ENCODE measurements at regions not wholly inside any gene's neighbourhood (a gene's known extent, or its start where the extent isn't known, plus 50 kb on each side); places are given as distances from the start of the nearest gene placed in this dataset.

DNA sequence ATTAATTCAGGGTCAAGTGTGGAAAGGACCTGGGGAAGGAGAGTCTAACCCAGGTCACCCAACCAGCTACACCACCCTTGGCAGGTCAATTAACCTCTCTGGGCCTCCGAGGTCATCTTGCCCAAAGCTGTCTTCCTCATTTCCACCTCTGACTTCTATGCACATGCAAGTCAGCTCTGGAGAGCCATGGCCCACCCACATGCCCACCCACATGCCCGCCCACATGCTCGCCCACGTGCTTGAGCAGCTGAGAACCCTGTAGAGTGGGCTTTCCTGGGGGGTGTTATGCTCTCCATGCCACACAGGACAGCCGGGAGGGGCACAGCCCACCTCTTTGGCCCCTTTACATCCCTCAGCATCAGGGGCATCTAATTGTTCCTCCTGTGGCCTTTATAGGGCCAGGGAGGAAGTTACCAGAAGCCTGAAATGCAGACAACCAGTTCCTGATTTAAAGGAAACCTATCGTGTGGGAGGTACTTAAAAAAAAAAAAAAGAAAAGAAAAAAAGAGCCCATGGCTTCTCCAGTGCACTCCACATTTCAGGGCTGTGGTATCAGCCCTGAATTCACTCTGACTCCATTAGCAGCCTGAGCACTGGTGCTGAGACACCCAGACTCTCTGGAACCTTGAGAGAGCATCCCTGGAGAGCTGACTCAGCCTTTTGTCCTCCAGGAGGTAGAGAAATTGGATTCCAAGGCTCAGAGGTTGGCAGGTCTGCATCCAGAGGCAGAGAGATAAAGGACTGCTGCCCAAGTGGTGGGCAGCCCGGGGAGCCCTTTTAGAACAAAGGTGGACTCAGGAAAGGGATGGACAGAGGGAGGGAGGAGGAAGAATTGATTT lies 176.2 kb upstream of the ZMIZ1 start:
- Histone ChIP-seq H3K4me1 (ENCODE audit: control insufficient read depth, insufficient read depth, low read length) (no peaks in the 10 kb centered on the region), H3K9me3 (ENCODE audit: control insufficient read depth, low read length) (no peaks in the 10 kb centered on the region), H3K9ac (ENCODE audit: low read length) (no peak overlapping the region), H3K27me3 (replicated peaks; ENCODE audit: control insufficient read depth, insufficient read depth, low read length) (peaks cover 8% of the 10 kb centered on the region), H3K4me3 (ENCODE audit: low read length) (no peak overlapping the region), H3K36me3 (ENCODE audit: control insufficient read depth, insufficient read depth, low read length, severe bottlenecking) (no peaks in the 10 kb centered on the region)
- no peak for DNase-seq (ENCODE audit: low read depth)

- H3K36me3 ChIP-seq (ENCODE audit: control insufficient read depth, insufficient read depth, low read length, severe bottlenecking): no peaks in the 10 kb centered on the region
- no peaks in the 10 kb centered on the region for H3K4me1 ChIP-seq (ENCODE audit: control insufficient read depth, insufficient read depth, low read length)
- H3K9me3 ChIP-seq (ENCODE audit: control insufficient read depth, low read length): no peaks in the 10 kb centered on the region
- H3K27me3 ChIP-seq (replicated peaks; ENCODE audit: control insufficient read depth, insufficient read depth, low read length): peaks cover 8% of the 10 kb centered on the region
- no peak for DNase-seq (ENCODE audit: low read depth)
- H3K4me3 ChIP-seq (ENCODE audit: low read length): no peak overlapping the region
- H3K9ac ChIP-seq (ENCODE audit: low read length): no peak overlapping the region
Measured at GRCh38 chr10:78893217-78893616, 175.5 kb upstream of the ZMIZ1 start.

GRCh38 chr10:78894089-78894840 lies 174.5 kb upstream of the ZMIZ1 start:
- Histone ChIP-seq H3K4me3 (ENCODE audit: low read length) (no peak overlapping the region), H3K9me3 (ENCODE audit: control insufficient read depth, low read length) (no peaks in the 10 kb centered on the region), H3K27me3 (replicated peaks; ENCODE audit: control insufficient read depth, insufficient read depth, low read length) (peaks cover 8% of the 10 kb centered on the region), H3K9ac (ENCODE audit: low read length) (no peak overlapping the region), H3K4me1 (ENCODE audit: control insufficient read depth, insufficient read depth, low read length) (no peaks in the 10 kb centered on the region), H3K36me3 (ENCODE audit: control insufficient read depth, insufficient read depth, low read length, severe bottlenecking) (no peaks in the 10 kb centered on the region)
- no peak for DNase-seq (ENCODE audit: low read depth)

GRCh38 chr10:78894841-78895195 lies 173.9 kb upstream of the ZMIZ1 start:
- Histone ChIP-seq H3K27me3 (replicated peaks; ENCODE audit: control insufficient read depth, insufficient read depth, low read length) (peaks cover 8% of the 10 kb centered on the region), H3K9me3 (ENCODE audit: control insufficient read depth, low read length) (no peaks in the 10 kb centered on the region)
- DNase-seq (ENCODE audit: low read depth): no peak

DNA sequence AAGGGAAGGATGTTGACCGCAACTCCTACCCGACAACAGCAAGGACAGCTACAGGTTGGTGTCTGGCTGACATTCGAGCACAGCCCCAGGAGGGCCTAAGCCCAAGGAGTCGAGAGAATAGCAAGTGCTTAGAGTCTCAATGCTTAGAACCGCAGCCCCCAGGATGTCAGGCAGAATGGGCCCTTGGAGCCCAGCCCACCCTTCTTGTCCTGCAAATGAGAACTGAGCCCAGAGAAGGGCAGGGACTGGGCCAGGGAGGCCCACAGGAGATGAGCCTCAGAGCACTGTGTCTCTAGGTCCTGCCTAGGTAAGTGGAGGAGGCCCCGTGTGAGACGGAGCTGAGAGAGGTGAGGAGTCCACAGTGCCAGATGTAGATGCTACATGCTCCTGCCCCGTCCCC lies 173.3 kb upstream of the ZMIZ1 start:
- H3K4me3 ChIP-seq (ENCODE audit: low read length): no peak overlapping the region
- DNase-seq (ENCODE audit: low read depth): no peak
- H3K4me1 ChIP-seq (ENCODE audit: control insufficient read depth, insufficient read depth, low read length): peaks cover 10% of the 10 kb centered on the region
- no peaks in the 10 kb centered on the region for H3K9me3 ChIP-seq (ENCODE audit: control insufficient read depth, low read length)
- H3K27me3 ChIP-seq (replicated peaks; ENCODE audit: control insufficient read depth, insufficient read depth, low read length): peaks cover 8% of the 10 kb centered on the region
- H3K9ac ChIP-seq (ENCODE audit: low read length): no peak overlapping the region
- no peaks in the 10 kb centered on the region for H3K36me3 ChIP-seq (ENCODE audit: control insufficient read depth, insufficient read depth, low read length, severe bottlenecking)

More at GRCh38 chr10:78894841-78895195, 173.9 kb upstream of the ZMIZ1 start:
- Histone ChIP-seq H3K4me3 (ENCODE audit: low read length) (no peak overlapping the region), H3K36me3 (ENCODE audit: control insufficient read depth, insufficient read depth, low read length, severe bottlenecking) (no peaks in the 10 kb centered on the region), H3K9ac (ENCODE audit: low read length) (no peak overlapping the region), H3K4me1 (ENCODE audit: control insufficient read depth, insufficient read depth, low read length) (peaks cover 4% of the 10 kb centered on the region)

- Histone ChIP-seq H3K4me1 (ENCODE audit: control insufficient read depth, insufficient read depth, low read length) (peaks cover 11% of the 10 kb centered on the region), H3K4me3 (ENCODE audit: low read length) (no peak overlapping the region), H3K27me3 (replicated peaks; ENCODE audit: control insufficient read depth, insufficient read depth, low read length) (peaks cover 8% of the 10 kb centered on the region), H3K9me3 (ENCODE audit: control insufficient read depth, low read length) (no peaks in the 10 kb centered on the region), H3K9ac (ENCODE audit: low read length) (no peak overlapping the region), H3K36me3 (ENCODE audit: control insufficient read depth, insufficient read depth, low read length, severe bottlenecking) (no peaks in the 10 kb centered on the region)
- DNase-seq (ENCODE audit: low read depth): no peak
Measured at GRCh38 chr10:78896159-78896928, 172.4 kb upstream of the ZMIZ1 start.

- no peak for DNase-seq (ENCODE audit: low read depth)
- peaks cover 2% of the 10 kb centered on the region for H3K27me3 ChIP-seq (replicated peaks; ENCODE audit: control insufficient read depth, insufficient read depth, low read length)
Measured at GRCh38 chr10:78898341-78899097, 170.2 kb upstream of the ZMIZ1 start.

GRCh38 chr10:78899098-78899754 lies 169.5 kb upstream of the ZMIZ1 start:
- DNase-seq (ENCODE audit: low read depth): no peak
- H3K27me3 ChIP-seq (replicated peaks; ENCODE audit: control insufficient read depth, insufficient read depth, low read length): no peaks in the 10 kb centered on the region

More at GRCh38 chr10:78898341-78899097, 170.2 kb upstream of the ZMIZ1 start:
- H3K9ac ChIP-seq (ENCODE audit: low read length): no peak overlapping the region
- H3K36me3 ChIP-seq (ENCODE audit: control insufficient read depth, insufficient read depth, low read length, severe bottlenecking): no peaks in the 10 kb centered on the region
- H3K4me1 ChIP-seq (ENCODE audit: control insufficient read depth, insufficient read depth, low read length): peaks cover 11% of the 10 kb centered on the region
- H3K4me3 ChIP-seq (ENCODE audit: low read length): no peak overlapping the region
- no peaks in the 10 kb centered on the region for H3K9me3 ChIP-seq (ENCODE audit: control insufficient read depth, low read length)

DNA sequence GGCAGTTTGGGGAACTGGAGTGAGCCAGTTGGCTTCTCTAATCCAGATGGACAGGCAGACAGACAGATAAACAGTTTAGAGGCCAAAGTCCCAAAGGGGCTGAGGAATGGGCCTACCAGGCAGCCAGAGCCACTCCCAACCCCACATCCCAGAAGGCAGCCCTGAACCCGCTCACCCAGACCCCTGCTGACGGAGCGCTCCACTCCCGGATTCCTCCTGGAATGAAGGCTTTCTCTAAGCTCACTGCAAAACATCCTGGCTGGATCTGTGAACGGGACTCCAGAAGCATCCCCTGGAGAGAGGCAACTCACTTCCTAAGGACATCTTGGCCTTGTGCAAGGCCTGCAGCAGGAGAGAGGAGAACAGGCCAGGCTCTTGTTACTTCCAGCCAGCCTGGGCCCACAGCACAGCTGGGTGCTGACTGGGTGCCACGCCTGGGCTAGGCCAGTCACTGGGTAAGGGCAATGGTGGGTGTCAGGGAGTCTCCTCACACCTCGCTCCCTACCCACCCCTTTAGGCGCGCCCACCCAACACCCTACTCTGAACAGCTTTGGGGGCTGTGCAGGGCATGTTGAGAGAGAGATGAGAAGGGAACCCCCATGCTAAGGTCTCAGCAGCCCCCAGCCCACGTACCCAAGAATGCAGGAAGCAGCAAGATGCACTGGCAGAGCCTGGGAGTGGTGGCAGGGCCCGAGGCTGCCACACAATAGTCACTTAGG lies 168.6 kb upstream of the ZMIZ1 start:
- Histone ChIP-seq H3K36me3 (ENCODE audit: control insufficient read depth, insufficient read depth, low read length, severe bottlenecking) (no peaks in the 10 kb centered on the region), H3K9ac (ENCODE audit: low read length) (peak overlapping the region; percentile 59), H3K27me3 (replicated peaks; ENCODE audit: control insufficient read depth, insufficient read depth, low read length) (peaks cover 4% of the 10 kb centered on the region), H3K4me3 (ENCODE audit: low read length) (peak overlapping the region; percentile 24), H3K9me3 (ENCODE audit: control insufficient read depth, low read length) (no peaks in the 10 kb centered on the region), H3K4me1 (ENCODE audit: control insufficient read depth, insufficient read depth, low read length) (peaks cover 11% of the 10 kb centered on the region)
- DNase-seq (ENCODE audit: low read depth): peak; percentile 4

More at GRCh38 chr10:78899098-78899754, 169.5 kb upstream of the ZMIZ1 start:
- Histone ChIP-seq H3K9ac (ENCODE audit: low read length) (peak overlapping the region; percentile 59), H3K36me3 (ENCODE audit: control insufficient read depth, insufficient read depth, low read length, severe bottlenecking) (no peaks in the 10 kb centered on the region), H3K4me1 (ENCODE audit: control insufficient read depth, insufficient read depth, low read length) (peaks cover 11% of the 10 kb centered on the region), H3K9me3 (ENCODE audit: control insufficient read depth, low read length) (no peaks in the 10 kb centered on the region), H3K4me3 (ENCODE audit: low read length) (no peak overlapping the region)
